HG02798 (cell line): ENCODE measurements at regions not wholly inside any gene's neighbourhood (a gene's known extent, or its start where the extent isn't known, plus 50 kb on each side); places are given as distances from the start of the nearest gene placed in this dataset.

ENCODE experiments used
- ATAC-seq: cut with Tn5 transposase; IDR thresholded peaks from one replicate; pipeline ENCODE4 v1.9.1; 2021; ENCODE audit warnings: mild to moderate bottlenecking; ENCODE audit not compliant: unreplicated experiment, poor library complexity

- ATAC-seq = no peak
These were observed 296.6 kb upstream of the CDIN1 start for GRCh38 chr15:36282821-36283220.

GRCh38 chr15:36284911-36285310 is 294.5 kb upstream of the CDIN1 start:
- ATAC-seq = no peak

GRCh38 chr15:36291501-36291900 is 287.9 kb upstream of the CDIN1 start:
- ATAC-seq = no peak

- ATAC-seq = no peak
These were observed 285.1 kb upstream of the CDIN1 start for GRCh38 chr15:36294359-36294758.

- ATAC-seq = no peak
These were observed 277.5 kb upstream of the CDIN1 start for GRCh38 chr15:36301947-36302346.

- ATAC-seq = no peak
These were observed 266.4 kb upstream of the CDIN1 start for GRCh38 chr15:36313021-36313420.

GRCh38 chr15:36313736-36314280 is 265.6 kb upstream of the CDIN1 start:
- ATAC-seq = no peak

GRCh38 chr15:36315649-36316048 is 263.8 kb upstream of the CDIN1 start:
- no peak for ATAC-seq

- ATAC-seq = no peak
These were observed 255.8 kb upstream of the CDIN1 start for GRCh38 chr15:36323615-36324014.

- ATAC-seq = no peak
These were observed 254.2 kb upstream of the CDIN1 start for GRCh38 chr15:36325206-36325605.

GRCh38 chr15:36329592-36329991 is 249.8 kb upstream of the CDIN1 start:
- no peak for ATAC-seq

- no peak for ATAC-seq
These were observed 248.8 kb upstream of the CDIN1 start for GRCh38 chr15:36330598-36330997.

- no peak for ATAC-seq
These were observed 247.7 kb upstream of the CDIN1 start for GRCh38 chr15:36331531-36332275.

GRCh38 chr15:36332301-36332700 is 247.1 kb upstream of the CDIN1 start:
- ATAC-seq = no peak

GRCh38 chr15:36332896-36333295 is 246.5 kb upstream of the CDIN1 start:
- ATAC-seq = no peak

GRCh38 chr15:36334059-36334458 is 245.4 kb upstream of the CDIN1 start:
- no peak for ATAC-seq

GRCh38 chr15:36335224-36335623 is 244.2 kb upstream of the CDIN1 start:
- ATAC-seq = no peak

- no peak for ATAC-seq
These were observed 243.8 kb upstream of the CDIN1 start for GRCh38 chr15:36335659-36336058.

GRCh38 chr15:36344887-36345286 is 234.5 kb upstream of the CDIN1 start:
- no peak for ATAC-seq

- no peak for ATAC-seq
These were observed 232.1 kb upstream of the CDIN1 start for GRCh38 chr15:36347272-36347858.

- no peak for ATAC-seq
These were observed 223.0 kb upstream of the CDIN1 start for GRCh38 chr15:36356466-36356865.
